ENCODE measurements at regions not wholly inside any gene's neighbourhood (a gene's known extent, or its start where the extent isn't known, plus 50 kb on each side); places are given as distances from the start of the nearest gene placed in this dataset.

GRCh38 chr18:73913505-73913904, 234.1 kb downstream of the FBXO15 start:
- no peak for DNase-seq

- DNase-seq: no peak
Measured at GRCh38 chr18:73908323-73908722, 239.3 kb downstream of the FBXO15 start.

- no peak for DNase-seq
Measured at GRCh38 chr18:73901566-73901965, 246.1 kb downstream of the FBXO15 start.

- DNase-seq: no peak
Measured at GRCh38 chr18:73901151-73901550, 246.5 kb downstream of the FBXO15 start.

GRCh38 chr18:73900106-73900835, 247.4 kb downstream of the FBXO15 start:
- no peak for DNase-seq

GRCh38 chr18:73897517-73897916, 250.1 kb downstream of the FBXO15 start:
- no peak for DNase-seq

- no peak for DNase-seq
Measured at GRCh38 chr18:73896685-73897084, 250.9 kb downstream of the FBXO15 start.

- DNase-seq: no peak
Measured at GRCh38 chr18:73895701-73896100, 251.9 kb downstream of the FBXO15 start.

- DNase-seq: no peak
Measured at GRCh38 chr18:73893880-73894279, 253.8 kb downstream of the FBXO15 start.

- no peak for DNase-seq
Measured at GRCh38 chr18:73891572-73892421, 255.8 kb downstream of the FBXO15 start.

GRCh38 chr18:73888565-73888964, 259.1 kb downstream of the FBXO15 start:
- DNase-seq: no peak

GRCh38 chr18:73887801-73888200, 259.8 kb downstream of the FBXO15 start:
- DNase-seq: no peak

- no peak for DNase-seq
Measured at GRCh38 chr18:73884868-73885267, 262.8 kb downstream of the FBXO15 start.

GRCh38 chr18:73881396-73881917, 266.2 kb downstream of the FBXO15 start:
- DNase-seq: no peak

GRCh38 chr18:73880387-73880786, 267.2 kb downstream of the FBXO15 start:
- no peak for DNase-seq

GRCh38 chr18:73879766-73880165, 267.9 kb downstream of the FBXO15 start:
- DNase-seq: no peak

GRCh38 chr18:73879328-73879727, 268.3 kb downstream of the FBXO15 start:
- DNase-seq: no peak

GRCh38 chr18:73869182-73869581, 278.5 kb downstream of the FBXO15 start:
- no peak for DNase-seq

- no peak for DNase-seq
Measured at GRCh38 chr18:73861771-73862170, 285.9 kb downstream of the FBXO15 start.

GRCh38 chr18:73859837-73860397, 287.7 kb downstream of the FBXO15 start:
- no peak for DNase-seq

GRCh38 chr18:73852789-73853549, 294.7 kb downstream of the FBXO15 start:
- no peak for DNase-seq

- DNase-seq: no peak
Measured at GRCh38 chr18:73850782-73851181, 296.9 kb downstream of the FBXO15 start.

GRCh38 chr18:73848656-73849055, 299.0 kb downstream of the FBXO15 start:
- DNase-seq: no peak

Measured in activated CD4-positive, alpha-beta T cell treated with anti-CD3 and anti-CD28 coated beads, Interleukin-2, amount 50 U/mL, for 4 hours (primary cell).